ENCODE measurements at regions not wholly inside any gene's neighbourhood (a gene's known extent, or its start where the extent isn't known, plus 50 kb on each side); places are given as distances from the start of the nearest gene placed in this dataset.
"Not testable (repeated sequence)": the region's sequence is repeated elsewhere in the genome, so short reads cannot be mapped to it uniquely, and the experiment has no call there.

DNA sequence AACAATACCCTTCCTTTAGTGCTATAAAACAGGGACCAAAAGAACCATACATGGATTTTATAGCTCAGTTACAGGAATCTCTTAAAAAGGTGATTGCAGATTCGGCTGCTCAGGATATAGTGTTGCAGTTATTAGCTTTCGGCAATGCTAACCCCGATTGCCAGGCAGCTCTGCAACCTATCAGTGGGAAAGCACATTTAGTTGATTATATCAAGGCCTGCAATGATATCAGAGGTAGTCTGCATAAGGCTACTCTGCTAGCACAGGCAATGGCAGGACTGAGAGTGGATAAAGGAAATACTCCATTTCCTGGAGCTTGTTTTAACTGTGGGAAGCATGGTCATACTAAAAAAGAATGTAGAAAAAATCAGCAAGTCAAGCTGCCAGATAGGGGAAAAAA, 327.7 kb downstream of the REEP3 start:
- DNase-seq (ENCODE audit: low read depth): not testable (repeated sequence)

DNA sequence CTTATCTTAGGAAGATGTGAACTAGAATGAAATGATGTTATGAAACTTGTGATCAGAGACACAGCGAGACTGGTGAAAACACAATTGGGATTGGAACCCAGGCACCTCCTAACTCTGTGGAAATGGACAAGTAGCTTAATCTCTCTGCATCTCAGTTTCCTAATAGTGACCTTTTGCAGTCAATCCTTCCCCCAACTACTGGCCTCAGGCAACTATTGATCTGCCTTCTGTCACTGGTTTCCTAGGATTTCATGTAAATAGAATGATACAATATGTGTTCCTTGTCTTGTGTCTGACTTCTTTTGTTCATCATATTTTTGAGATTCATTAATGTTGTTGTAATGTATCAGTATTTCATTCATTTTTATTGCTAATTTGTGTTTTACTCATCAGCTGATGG, 341.7 kb downstream of the REEP3 start:
- no peak for DNase-seq (ENCODE audit: low read depth)

DNA sequence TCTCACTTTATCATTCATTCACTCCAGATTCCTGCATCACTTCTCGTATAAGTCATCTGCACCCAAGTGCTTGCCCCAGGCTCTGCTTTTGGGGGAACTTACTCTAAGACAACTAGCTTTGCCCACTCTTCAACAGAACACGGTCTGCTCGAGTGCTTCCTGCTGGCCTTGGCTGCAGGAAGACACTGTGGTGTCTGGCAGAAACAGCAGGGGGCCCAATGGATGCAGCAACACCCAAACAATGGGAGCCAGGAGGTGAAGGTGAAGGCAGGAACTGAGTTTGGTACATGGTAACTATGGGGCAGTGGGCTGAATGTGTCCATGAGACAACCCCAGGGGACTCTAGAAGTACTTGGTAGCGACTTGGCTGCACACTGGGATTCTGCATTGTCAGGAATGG, 344.0 kb downstream of the REEP3 start:
- DNase-seq (ENCODE audit: low read depth): no peak

DNA sequence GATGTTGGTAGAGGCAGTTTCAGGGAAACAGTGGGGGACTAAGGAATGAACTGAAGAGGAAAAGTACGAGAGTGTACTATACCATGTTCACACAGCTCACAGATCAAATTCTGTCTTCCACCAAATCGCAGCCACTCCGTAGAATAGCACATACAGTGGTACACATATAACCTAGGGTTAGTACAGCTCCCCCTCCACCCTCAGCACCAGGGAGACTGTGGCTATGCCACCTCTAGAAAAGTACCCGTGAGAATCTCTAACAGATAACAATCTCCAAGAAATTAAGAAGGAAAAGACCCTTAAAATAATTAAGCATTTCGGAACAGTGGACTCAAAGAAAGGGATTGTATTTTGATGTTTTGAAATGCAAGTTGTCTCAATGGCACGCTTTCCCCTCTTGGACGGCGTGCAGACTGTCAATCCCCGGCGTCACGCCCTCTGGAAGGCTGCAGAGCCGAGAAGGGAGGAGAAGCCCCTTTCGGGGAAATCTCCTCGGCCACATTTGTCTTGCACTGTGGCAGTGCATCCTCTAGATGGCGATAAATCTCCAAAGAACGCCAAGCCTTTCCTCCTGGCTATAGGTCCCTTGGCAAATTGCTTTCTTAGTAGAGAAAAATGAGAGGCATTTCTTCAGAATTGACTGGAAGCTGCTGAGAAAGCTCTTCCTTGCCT, 345.0 kb downstream of the REEP3 start:
- DNase-seq (ENCODE audit: low read depth): peak; percentile 3

DNA sequence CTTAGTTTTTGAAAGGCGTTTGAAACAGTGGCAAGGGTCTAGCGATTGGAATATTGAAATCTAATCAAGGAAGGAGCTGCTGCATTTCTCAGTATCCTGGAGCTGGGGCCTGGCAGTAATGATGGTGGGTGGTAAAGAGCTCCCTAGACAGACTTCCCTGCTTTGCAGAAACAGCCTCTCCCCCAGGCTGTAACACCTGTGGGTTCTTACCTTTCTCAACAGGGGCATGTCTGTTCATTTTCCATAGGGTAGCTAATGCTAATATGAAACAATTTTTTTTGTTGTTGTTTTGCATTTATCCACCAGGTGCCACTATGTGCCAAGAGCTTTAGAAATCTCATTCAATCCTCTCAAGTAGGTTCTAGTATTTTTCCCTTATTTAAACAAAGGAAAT, 345.5 kb downstream of the REEP3 start:
- no peak for DNase-seq (ENCODE audit: low read depth)

DNA sequence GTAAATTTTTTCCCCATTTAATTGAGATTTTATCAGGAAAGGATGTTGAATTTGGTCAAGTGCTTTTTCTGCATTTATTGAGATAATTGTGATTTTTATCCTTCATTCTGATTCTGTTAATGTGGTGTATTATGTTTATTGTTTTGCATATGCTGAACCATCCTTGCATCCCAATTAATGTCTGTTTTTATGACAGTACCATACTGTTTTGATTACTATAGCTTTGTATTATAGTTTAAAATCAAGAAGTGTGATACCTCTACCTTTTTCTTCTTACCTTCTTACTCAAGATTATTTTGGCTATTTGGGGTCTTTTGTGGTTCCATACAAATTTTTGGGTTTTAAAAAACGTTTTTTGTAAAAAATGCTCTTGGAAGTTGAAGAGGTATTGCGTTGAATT, 357.2 kb downstream of the REEP3 start:
- no peak for DNase-seq (ENCODE audit: low read depth)

DNA sequence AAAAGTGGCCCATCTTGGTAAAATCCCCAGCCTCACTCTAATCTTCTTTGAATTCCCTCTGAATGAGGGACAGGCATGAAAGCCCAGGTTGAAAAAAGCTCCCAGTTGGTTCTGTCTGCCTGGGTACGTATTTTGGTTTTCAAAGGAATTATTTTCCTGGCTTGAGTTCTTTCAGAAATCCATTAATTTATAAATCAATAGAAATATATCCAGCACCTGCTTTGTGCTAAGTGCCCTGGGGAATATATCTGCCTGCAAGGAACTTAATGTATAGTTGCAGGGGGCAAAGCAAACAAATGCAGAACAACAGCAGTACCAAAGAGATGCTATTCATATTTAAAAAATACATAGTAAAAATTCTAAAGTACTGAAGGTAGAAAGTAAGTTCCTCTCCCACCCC, 362.7 kb downstream of the REEP3 start:
- no peak for DNase-seq (ENCODE audit: low read depth)

DNA sequence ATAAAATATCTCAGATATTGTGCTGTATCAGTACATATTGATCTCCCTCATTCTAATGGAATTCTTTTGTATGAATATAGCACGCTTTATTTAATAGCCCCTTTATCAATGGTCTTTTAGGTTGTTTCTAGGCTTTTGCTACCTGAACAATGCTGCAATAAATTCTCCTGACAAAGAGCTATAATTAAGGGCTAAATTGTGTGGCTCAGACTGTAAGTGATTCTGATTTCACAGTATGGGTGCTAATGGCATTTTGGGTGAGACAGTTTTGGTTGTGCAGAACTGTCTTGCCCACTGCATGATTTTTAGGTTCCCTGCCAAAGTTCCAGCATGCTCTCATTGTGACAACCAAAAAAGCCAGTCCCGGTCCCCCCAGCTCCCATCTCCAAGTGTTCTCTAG, 363.2 kb downstream of the REEP3 start:
- DNase-seq (ENCODE audit: low read depth): no peak

DNA sequence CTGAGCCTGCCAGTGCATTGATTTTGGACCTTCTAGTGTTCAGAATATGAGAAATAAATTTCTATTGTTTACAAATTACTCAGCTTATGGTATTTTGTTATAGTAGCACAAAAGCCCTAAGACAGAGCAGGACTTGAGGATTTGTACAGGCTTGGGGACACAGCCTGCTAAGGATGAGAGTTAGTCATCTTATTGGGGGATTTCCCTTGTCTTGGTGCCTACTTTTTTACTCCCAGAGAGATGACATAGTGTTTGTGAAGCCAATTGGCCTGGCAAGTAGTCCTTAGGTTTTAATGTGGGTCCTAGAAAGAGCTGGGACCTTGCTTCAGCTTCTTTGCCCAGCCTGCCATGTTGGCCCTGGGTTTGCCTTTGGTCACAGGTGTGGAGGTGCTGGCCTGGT, 364.0 kb downstream of the REEP3 start:
- DNase-seq (ENCODE audit: low read depth): no peak

DNA sequence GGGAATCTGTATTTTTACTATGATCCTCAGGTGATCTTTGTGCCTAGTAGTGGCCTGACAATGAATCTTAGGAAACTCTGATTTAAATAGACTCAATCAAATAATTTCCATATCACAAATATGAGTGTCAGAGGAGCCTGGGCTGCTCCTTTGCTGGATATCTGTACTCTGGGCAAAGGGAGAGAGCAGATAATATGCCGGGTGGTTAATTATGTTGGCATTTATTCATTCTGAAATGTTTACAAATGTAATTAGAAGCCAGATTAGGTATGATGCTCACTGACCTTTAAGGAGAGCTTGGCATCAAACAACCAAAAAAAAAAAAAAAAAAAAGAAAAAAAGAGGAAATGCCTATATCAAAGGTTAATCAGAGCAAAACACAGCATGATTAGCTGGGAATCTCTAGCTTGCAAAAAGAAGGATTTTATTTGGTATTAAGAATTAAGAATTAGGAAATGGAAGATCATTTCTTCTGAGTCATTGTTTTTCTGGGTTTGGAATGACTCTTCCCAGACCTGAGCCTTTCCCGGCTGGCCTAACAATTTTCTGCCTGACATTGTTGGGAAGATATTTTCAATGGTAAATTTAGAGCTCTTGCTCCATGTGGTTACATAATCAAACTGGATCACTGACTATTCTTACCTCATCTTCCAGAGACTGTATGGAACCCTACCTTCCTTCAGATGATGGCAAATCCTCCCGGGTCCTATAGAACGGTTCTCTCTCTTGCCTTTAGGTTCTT, 365.3 kb downstream of the REEP3 start:
- no peak for DNase-seq (ENCODE audit: low read depth)

DNA sequence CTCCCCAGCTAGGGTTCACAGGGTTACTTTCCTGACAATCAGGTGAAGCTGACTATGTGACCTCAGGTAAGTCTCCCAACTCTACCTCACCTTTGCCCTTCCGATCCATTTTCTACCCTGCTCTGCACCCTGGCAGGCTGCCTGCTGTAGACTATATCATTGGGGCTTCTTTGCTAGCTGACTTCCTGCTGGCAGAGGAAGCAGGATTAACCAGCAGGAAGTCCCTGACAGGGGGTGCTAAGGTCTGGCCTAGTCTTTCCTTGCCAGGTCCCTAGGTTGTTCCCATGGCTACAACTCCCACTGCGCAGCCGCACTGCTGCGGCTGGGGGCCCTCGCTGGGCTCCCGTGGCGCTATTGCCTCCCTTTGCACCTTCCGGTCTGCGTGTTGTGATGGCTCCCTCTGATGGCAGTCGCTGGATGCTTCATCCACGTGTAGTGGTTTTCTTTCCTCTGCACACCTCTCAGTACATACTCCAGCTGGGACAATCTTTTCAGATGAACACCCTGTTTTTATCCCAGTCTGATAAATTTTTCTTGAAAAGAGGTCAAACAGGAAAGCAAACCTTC, 365.9 kb downstream of the REEP3 start:
- no peak for DNase-seq (ENCODE audit: low read depth)

DNA sequence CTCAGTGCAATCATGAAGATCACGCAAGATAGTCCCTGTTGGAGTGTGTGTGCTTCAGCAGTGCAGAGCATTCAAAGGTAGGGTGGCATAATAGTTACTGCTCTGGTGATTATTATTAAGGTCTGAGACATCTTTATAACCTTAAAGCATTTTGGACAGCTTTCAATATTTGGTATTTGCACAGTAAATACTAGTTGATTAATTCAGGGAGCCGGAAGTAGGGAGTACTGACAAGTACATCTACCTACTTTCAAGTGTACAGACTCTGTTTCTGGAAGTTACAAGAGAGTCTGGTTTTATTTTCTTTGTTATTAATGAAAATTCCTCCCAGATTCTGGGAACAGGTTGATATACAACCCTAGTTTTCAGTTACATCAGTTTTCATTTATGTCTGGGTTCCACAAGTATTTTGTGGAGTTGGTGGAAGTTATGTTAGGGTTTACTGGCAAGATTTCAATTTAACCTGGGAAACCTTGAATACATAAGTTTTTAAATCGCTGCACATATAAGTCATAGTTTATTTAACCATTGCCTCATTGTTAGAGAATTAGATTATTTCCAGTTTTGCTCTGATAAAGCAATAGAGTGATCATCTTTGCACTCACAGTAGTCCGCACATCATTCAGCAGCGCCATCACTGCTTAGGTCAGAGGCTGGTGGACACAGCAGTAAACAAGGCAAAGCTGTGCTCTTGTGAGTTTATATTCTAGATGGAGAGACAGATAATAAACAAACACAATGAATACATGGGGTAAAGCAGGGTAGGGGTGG, 366.6 kb downstream of the REEP3 start:
- no peak for DNase-seq (ENCODE audit: low read depth)

DNA sequence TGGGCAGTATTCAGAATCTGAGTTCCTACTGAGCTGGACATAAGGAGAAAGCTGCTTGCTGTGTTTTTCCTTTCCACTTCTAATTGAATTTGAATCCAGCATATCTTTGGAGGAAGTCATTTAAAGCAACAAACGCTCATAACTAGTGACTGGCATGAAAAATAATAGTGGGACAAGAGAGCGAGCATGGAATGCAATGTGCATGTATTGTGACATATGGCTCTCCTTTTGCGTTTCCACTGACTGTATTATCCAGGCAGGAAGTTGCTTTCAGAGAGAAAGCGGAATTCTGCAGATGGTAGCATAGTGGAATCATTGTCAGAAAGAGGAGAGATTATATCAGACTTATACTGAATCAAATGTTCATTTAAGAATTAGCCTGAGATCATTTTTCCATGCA, 368.6 kb downstream of the REEP3 start:
- no peak for DNase-seq (ENCODE audit: low read depth)

DNA sequence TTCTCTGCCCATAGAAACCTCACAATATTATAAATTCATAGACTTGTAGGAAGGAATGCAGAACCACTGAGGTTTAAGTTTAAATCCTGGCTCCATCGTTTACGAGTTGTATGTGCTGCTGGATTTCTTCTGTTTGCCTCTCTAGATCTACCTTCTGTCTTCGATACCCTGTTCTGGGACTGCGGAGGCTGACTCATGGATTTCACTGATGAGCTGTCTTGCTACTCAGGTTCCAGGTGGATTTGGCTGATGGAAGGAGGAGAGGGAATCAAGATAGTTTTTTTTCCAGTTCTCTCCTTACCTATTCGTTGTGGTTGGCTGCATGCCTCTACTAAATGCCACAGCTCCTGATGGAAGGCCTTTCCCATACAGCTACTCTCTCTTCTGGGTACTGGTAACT, 375.8 kb downstream of the REEP3 start:
- DNase-seq (ENCODE audit: low read depth): no peak

DNA sequence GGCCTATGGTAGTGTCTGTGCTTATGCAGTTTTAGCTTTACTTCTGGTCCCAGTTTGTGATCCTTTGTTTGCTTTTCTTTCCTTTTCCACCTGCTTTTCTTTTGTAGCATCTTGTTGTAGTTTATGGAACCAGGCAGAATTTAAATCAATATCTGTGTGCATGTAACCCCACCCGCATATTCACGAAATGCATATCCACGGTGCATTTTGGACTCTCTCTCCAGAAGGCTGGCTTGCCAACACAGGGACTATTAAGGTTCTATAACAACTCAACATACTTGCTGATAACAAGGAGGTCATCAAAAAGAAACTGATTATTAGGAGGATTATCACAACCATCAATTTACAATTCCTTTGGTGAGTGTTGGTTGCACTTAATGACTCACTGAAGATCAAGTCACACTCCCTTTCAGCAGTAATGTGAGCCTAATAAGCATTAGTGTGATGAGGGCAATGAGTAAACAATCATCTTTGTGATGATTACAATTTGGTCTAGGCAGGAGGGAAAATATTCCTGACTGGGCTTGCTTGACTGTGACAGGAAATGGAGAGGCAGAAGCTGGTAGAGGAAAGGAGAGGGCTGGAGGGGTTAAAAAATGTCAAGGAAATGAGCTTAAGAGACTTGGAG, 378.6 kb downstream of the REEP3 start:
- DNase-seq (ENCODE audit: low read depth): no peak

DNA sequence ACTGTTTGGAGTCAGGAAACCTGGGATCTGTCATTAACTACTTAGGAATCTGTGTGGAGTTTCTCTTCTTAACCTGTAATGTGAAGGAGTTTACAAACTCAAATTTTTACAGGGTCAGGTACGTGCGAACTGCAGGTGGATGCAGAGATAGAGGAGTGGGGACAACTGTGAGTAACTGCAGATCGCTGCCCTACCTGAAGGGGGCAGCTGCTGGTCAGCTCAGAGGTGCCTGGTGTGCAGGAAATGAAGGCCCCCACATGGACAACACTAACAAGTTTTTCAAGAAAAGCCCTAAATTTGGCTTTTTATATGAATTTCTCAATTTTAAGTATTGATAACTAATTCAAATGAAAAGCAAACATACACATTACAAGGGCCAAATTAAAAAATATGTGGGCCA, 380.0 kb downstream of the REEP3 start:
- no peak for DNase-seq (ENCODE audit: low read depth)

DNA sequence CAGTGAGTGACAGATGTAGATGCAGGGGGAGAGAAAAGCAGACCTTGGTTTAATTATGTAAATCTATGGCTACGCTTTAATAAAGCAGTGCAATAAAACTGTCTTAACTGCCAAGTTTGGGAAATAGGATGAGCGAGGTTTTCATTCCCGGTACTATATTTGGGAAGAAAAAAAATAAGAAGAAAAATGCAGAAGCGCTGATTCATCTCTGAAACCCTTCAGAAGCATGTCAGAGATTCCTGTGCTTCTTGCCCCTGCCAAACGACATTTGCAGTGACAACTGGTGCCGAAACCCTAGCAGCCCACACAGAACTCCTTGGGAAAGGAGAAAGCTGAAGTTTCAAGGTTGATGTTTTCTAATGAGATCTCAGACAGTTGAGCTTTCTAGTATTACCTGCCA, 380.7 kb downstream of the REEP3 start:
- no peak for DNase-seq (ENCODE audit: low read depth)

DNA sequence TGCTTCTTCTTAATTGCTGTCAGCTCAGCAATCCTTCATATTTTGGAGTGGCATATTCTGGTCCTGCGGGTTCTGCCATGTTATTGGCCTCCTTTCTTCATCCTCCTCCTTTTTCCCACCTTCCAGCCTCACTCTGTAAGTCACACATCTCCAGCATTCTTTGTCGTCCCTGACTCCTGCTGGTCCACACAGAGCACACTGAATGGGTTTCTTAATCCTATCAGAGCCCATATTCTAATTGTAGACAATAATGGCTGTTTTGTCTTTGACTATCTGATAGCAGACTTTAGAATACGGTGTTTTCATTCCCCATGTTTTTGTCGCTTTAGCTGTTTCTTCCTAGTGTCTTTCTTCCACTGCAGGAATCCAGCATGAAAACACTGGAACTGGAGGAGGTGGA, 389.6 kb downstream of the REEP3 start:
- no peak for DNase-seq (ENCODE audit: low read depth)

DNA sequence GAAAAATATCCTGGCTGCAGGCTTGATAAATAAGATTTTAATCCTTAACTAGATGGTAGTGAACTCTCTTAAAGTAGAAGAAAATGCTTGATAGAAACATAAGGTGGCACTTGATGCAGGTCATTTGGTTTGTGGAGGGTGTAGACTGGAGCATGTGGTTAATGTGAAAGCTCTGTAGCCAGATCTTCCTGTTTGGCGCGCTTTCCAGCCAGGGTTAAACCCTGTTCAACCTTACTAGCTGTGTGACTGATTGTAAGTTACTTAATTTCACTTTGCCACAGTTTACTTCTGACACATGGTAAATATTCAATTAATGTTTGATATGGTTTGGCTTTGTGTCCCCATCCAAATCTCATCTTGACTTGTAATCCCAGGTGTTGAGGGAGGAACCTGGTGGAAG, 394.0 kb downstream of the REEP3 start:
- no peak for DNase-seq (ENCODE audit: low read depth)

DNA sequence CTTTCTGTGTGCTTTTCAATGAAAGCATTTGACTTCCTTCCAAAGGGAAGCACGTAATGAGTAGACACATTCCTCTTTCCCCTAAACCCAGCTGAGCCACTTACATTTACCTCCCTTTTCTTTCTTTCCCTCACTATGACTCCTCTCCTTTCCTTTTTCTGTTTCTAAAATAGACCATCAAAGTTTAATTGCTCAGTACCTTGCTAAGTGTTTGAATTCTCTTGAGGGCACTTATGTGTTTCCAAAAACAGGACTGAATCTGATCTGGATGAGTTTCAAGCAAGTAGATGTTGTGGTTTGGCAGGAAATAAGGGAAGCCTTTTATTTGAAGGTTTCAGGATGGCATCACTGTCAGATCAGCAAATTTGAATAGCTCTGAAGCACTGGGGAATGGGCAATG, 396.2 kb downstream of the REEP3 start:
- no peak for DNase-seq (ENCODE audit: low read depth)

DNA sequence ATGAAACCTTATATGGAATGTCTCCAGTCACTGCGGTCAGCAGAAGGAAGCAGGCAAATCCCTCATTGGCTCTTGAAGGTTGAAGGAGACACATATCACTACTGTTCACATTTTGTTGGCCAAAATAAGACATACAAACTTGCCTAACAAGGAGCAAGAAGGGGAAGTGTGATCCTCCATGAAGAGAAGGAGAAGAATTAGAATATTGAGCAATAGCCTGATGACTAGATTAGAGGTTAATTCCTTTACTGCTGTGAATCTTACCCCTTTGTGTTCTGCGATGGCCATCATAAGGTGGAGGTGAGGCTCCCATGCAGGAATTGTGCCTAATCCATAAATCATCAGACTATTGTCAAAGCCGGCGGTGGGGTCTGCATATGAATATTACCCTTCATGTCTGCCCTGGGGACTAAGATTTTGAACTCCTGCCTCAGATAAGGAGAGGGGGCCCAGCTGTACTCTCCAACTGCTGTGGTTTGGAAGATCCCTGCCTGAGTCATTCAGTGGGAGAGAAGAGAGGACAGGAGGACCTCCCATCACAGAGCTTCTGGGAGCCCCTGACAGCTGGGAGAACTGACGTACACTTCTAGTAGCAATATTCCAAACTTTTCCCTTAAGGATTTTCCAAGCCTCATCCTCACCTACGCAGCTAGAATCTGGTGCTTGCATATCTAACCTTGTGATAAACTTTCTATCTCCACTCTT, 398.5 kb downstream of the REEP3 start:
- DNase-seq (ENCODE audit: low read depth): no peak

DNA sequence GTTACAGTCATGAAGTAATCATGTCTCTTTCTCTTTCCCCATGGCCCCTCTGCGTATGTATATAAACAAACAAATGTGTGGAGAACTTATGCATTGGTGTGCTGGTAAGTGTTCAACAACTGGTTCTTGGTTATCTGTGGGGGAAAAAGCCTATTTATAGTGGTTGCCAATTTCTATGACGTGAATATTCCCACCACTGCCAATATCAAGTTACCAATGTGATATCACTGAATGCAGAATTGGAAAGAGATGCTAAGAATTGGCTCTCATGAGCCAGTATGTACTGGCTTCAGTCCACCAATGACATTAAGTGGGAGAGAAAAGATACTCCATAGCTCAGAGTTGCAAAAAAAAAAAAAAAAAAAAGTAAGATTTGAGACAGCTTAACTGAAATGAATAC, 399.7 kb downstream of the REEP3 start:
- DNase-seq (ENCODE audit: low read depth): no peak
